Heart right ventricle (tissue), 16 donors: ENCODE measurements at regions not wholly inside any gene's neighbourhood (a gene's known extent, or its start where the extent isn't known, plus 50 kb on each side); places are given as distances from the start of the nearest gene placed in this dataset.

Experiments used
- ATAC-seq, 8 donors: fragments of 200-7000 bp; cut with Tn5 transposase; one replicate each; pipeline ENCODE4 v1.9.1; 2020; ENCODE audit warnings: mild to moderate bottlenecking in 8 of 8, moderate library complexity in 8 of 8, moderate number of reproducible peaks in 1 of 8
- DNase-seq, 2 donors: peaks; one replicate each; pipeline ENCODE4 v3.0.0-alpha.2; 2020
- H3K27ac ChIP-seq, 10 donors: fragments of 200-600 bp; sonication (generic) in 2 of 10; one replicate each; pipeline versions ENCODE4 v1.5.0 to v1.8.0; 2020 to 2022; ENCODE audit warnings: mild to moderate bottlenecking in 3 of 10
- H3K27me3 ChIP-seq, 7 donors: fragments of 200-600 bp; one replicate each; pipeline ENCODE4 v1.8.0; 2021 to 2022; ENCODE audit warnings: mild to moderate bottlenecking in 2 of 7
- H3K36me3 ChIP-seq, 9 donors: fragments of 200-600 bp; sonication (generic) in 1 of 9; one replicate each; pipeline versions ENCODE4 v1.5.0 to v1.8.0; 2020 to 2022; ENCODE audit warnings: mild to moderate bottlenecking in 2 of 9
- H3K4me1 ChIP-seq, 9 donors: fragments of 200-600 bp; sonication (generic) in 1 of 9; one replicate each; pipeline versions ENCODE4 v1.5.0 to v1.8.0; 2020 to 2022; ENCODE audit warnings: mild to moderate bottlenecking in 4 of 9
- H3K4me3 ChIP-seq, 10 donors: fragments of 200-600 bp; sonication (generic) in 2 of 10; one replicate each; pipeline versions ENCODE4 v1.5.0 to v1.8.0; 2020 to 2022; ENCODE audit warnings: mild to moderate bottlenecking in 7 of 10, moderate library complexity in 2 of 10
- H3K9me3 ChIP-seq, 11 donors: fragments of 200-600 bp in 10 of 11; sonication (generic) in 2 of 11; one replicate each; pipeline versions ENCODE4 v1.5.0 to v1.8.0; 2013 to 2022; ENCODE audit warnings: mild to moderate bottlenecking in 2 of 11, control low read depth in 1 of 11, moderate library complexity in 1 of 11
- CTCF ChIP-seq, 9 donors: fragments of 200-600 bp; sonication (generic) in 2 of 9; IDR thresholded peaks; one replicate each; pipeline versions ENCODE4 v1.5.0 to v1.8.0; 2021 to 2022; ENCODE audit warnings: antibody characterized with exemption in 9 of 9, mild to moderate bottlenecking in 5 of 9, moderate library complexity in 1 of 9
- WGBS, 2 donors: extraction: QIAGEN DNeasy Blood & Tissue Kit; methylation state at CpG; one replicate each; pipeline ENCODE4 v1.1.7; 2013; ENCODE audit warnings: inconsistent platforms in 1 of 2; 5-methylcytosine and 5-hydroxymethylcytosine counted together
- intact Hi-C, 10 donors: fragments of 100-400 bp; cut with DNase I; formaldehyde crosslinking; loops; one replicate each; pipeline versions ENCODE4 v1.11.1 to v1.14.2; 2022
- donor health status: Arrhythmogenic right ventricular cardiomyopathy.
- donor health status: ischemic (EF 13 %, LVEDD 7.1; RV severe dilation, severe dysfunction).
- donor health status: healthy with polysubstance abuse.
- donor health status: DM: no; HTN: yes; CAD: no.
- donor health status: DM: no; HTN: no; CAD: no.
- donor health status: ischemic (EF 25% LVEDD 6.9; RV normal size, moderate dysfunction).
- donor health status: ischemic (EF 25% LVEDD 5.7; RV mildly dilated, moderate dysfunction).
- donor health status: healthy.
- donor health status: DM: yes; HTN: yes; CAD: no.
- donor health status: Ischemic cardiomyopathy.
- donor health status: ischemic (EF 35%, LVEDD 5.7; RV mildly dilated, moderate dysfunction).
- donor health status: nonischemic (EF 11% LVEDD 7.7; RV severe dilation, severe dysfunction).
- donor health status: DM: yes; HTN: yes; CAD: no.
- donor health status: PGD.
- donor health status: ischemic (EF 29% LVEDD 5.4; RV normal size, mild dysfunction).
- donor health status: nonischemic (EF 23%, LVEDD 6.1; RV moderate dilation, normal function).

- 94 to 96% methylated on average over 1 of the region's 1 CpG for WGBS, 2 donors
- H3K4me1 ChIP-seq: peaks cover 0 to 31% (median 19%) of the 10 kb centered on the region in 9 donors
- intact Hi-C loops: no loop called here
- H3K27me3 ChIP-seq: no peaks in the 10 kb centered on the region
- no peak for TF ChIP-seq CTCF (IDR thresholded peaks at IDR 0.05)
- peak overlapping the region in 2 of 10 donors; percentile 29 to 34 for H3K27ac ChIP-seq
- DNase-seq: no peak
- no peak overlapping the region for H3K4me3 ChIP-seq
- ATAC-seq: no peak
- no peaks in the 10 kb centered on the region for H3K9me3 ChIP-seq
- H3K36me3 ChIP-seq: no peaks in the 10 kb centered on the region
These were observed 334.5 kb upstream of the KCNMB2 start for GRCh38 chr3:178201714-178202113.

GRCh38 chr3:178202194-178202593 lies 334.0 kb upstream of the KCNMB2 start:
- WGBS, 2 donors: 37 to 52% methylated on average over 3 of the region's 3 CpGs

GRCh38 chr3:178203165-178203564 lies 333.1 kb upstream of the KCNMB2 start:
- H3K4me3 ChIP-seq: no peak overlapping the region
- no peak for TF ChIP-seq CTCF (IDR thresholded peaks at IDR 0.05)
- DNase-seq (no peak), ATAC-seq (peak in 7 of 8 donors; percentile 71 to 89 (median 81))
- WGBS, 2 donors: 18 to 30% methylated on average over 2 of the region's 2 CpGs
- peaks cover 0 to 30% (median 19%) of the 10 kb centered on the region in 9 donors for H3K4me1 ChIP-seq
- H3K27ac ChIP-seq: peak overlapping the region in 5 of 10 donors; percentile 6 to 45 (median 34)
- H3K9me3 ChIP-seq: no peaks in the 10 kb centered on the region
- intact Hi-C loops: no loop called here
- no peaks in the 10 kb centered on the region for H3K27me3 ChIP-seq
- no peaks in the 10 kb centered on the region for H3K36me3 ChIP-seq

More at GRCh38 chr3:178202194-178202593, 334.0 kb upstream of the KCNMB2 start:
- Histone ChIP-seq H3K27ac (peak overlapping the region in 3 of 10 donors; percentile 13 to 45 (median 34)), H3K4me1 (peaks cover 0 to 31% (median 19%) of the 10 kb centered on the region in 9 donors), H3K27me3 (no peaks in the 10 kb centered on the region), H3K4me3 (no peak overlapping the region), H3K36me3 (no peaks in the 10 kb centered on the region), H3K9me3 (no peaks in the 10 kb centered on the region)
- no peak for TF ChIP-seq CTCF (IDR thresholded peaks at IDR 0.05)
- ATAC-seq (peak in 3 of 8 donors; percentile 40 to 48 (median 47)), DNase-seq (no peak)
- intact Hi-C loops: no loop called here

- H3K27me3 ChIP-seq: no peaks in the 10 kb centered on the region
- H3K9me3 ChIP-seq: no peaks in the 10 kb centered on the region
- DNase-seq: no peak
- peak overlapping the region in 5 of 10 donors; percentile 6 to 45 (median 34) for H3K27ac ChIP-seq
- ATAC-seq: no peak
- peaks cover 0 to 26% (median 19%) of the 10 kb centered on the region in 9 donors for H3K4me1 ChIP-seq
- H3K4me3 ChIP-seq: no peak overlapping the region
- no peak for TF ChIP-seq CTCF (IDR thresholded peaks at IDR 0.05)
- intact Hi-C loops: no loop called here
- no peaks in the 10 kb centered on the region for H3K36me3 ChIP-seq
- 75 to 76% methylated on average over 2 of the region's 2 CpGs for WGBS, 2 donors
These were observed 332.6 kb upstream of the KCNMB2 start for GRCh38 chr3:178203650-178204049.
